ENCODE measurements at regions not wholly inside any gene's neighbourhood (a gene's known extent, or its start where the extent isn't known, plus 50 kb on each side); places are given as distances from the start of the nearest gene placed in this dataset.

GRCh38 chr4:189802884-189803283, 137.8 kb upstream of the FRG1 start:
- 80 to 84% methylated on average over 5 of the region's 5 CpGs for WGBS, 2 donors
- no peak overlapping the region for H3K27ac ChIP-seq
- no peaks in the 10 kb centered on the region for H3K27me3 ChIP-seq
- H3K9me3 ChIP-seq: no peaks in the 10 kb centered on the region
- no peaks in the 10 kb centered on the region for H3K4me1 ChIP-seq
- intact Hi-C loops (cut with DNase I): no loop called here
- DNase-seq: no peak
- no peaks in the 10 kb centered on the region for H3K36me3 ChIP-seq
- no peak for TF ChIP-seq POLR2A (IDR thresholded peaks at IDR 0.05)
- TF ChIP-seq, protein P1, sequence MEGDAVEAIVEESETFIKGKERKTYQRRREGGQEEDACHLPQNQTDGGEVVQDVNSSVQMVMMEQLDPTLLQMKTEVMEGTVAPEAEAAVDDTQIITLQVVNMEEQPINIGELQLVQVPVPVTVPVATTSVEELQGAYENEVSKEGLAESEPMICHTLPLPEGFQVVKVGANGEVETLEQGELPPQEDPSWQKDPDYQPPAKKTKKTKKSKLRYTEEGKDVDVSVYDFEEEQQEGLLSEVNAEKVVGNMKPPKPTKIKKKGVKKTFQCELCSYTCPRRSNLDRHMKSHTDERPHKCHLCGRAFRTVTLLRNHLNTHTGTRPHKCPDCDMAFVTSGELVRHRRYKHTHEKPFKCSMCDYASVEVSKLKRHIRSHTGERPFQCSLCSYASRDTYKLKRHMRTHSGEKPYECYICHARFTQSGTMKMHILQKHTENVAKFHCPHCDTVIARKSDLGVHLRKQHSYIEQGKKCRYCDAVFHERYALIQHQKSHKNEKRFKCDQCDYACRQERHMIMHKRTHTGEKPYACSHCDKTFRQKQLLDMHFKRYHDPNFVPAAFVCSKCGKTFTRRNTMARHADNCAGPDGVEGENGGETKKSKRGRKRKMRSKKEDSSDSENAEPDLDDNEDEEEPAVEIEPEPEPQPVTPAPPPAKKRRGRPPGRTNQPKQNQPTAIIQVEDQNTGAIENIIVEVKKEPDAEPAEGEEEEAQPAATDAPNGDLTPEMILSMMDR (IDR thresholded peaks at IDR 0.05): no peak
- no peak overlapping the region for H3K4me3 ChIP-seq (replicated peaks in 1 of 3)

DNA sequence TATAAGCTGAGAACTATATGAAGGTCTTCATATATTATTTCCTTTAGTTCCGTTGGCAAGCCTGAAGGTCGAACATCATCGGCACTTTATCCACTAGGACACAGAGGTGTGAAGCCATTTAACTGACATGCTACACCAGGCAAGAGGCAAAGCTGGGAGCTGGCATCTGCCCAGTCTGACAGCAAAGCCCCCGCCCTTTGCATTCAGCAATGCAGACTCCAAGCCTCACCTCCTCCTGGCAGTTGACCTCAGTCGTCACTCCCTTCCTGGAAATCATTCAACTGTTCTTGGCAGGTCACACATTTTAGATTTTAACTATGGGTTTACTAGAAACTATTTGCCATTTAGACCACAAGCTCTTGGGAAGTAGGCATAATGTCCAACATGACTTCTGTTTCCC, 135.8 kb upstream of the FRG1 start:
- Histone ChIP-seq H3K4me3 (replicated peaks in 1 of 3) (no peak overlapping the region), H3K9me3 (no peaks in the 10 kb centered on the region), H3K36me3 (no peaks in the 10 kb centered on the region), H3K27ac (no peak overlapping the region), H3K27me3 (no peaks in the 10 kb centered on the region), H3K4me1 (no peaks in the 10 kb centered on the region)
- DNase-seq: peak; percentile 28 to 47
- WGBS, 2 donors: 55 to 56% methylated on average over 5 of the region's 5 CpGs
- TF ChIP-seq, protein P1 (IDR thresholded peaks at IDR 0.05): no peak
- TF ChIP-seq POLR2A (IDR thresholded peaks at IDR 0.05): no peak
- intact Hi-C loops (cut with DNase I): no loop called here

GRCh38 chr4:189806506-189806905, 134.2 kb upstream of the FRG1 start:
- no peak for DNase-seq
- Histone ChIP-seq H3K36me3 (no peaks in the 10 kb centered on the region), H3K27me3 (no peaks in the 10 kb centered on the region), H3K4me3 (replicated peaks in 1 of 3) (no peak overlapping the region), H3K27ac (no peak overlapping the region), H3K4me1 (no peaks in the 10 kb centered on the region), H3K9me3 (no peaks in the 10 kb centered on the region)
- 76 to 81% methylated on average over 6 of the region's 6 CpGs for WGBS, 2 donors
- TF ChIP-seq, protein P1 (IDR thresholded peaks at IDR 0.05): no peak
- no peak for TF ChIP-seq POLR2A (IDR thresholded peaks at IDR 0.05)
- intact Hi-C loops (cut with DNase I): no loop called here

- no peak overlapping the region for H3K4me3 ChIP-seq (replicated peaks in 1 of 3)
- no peak for DNase-seq
- 85 to 94% methylated on average over 10 to 33 of the region's 35 CpGs for WGBS, 2 donors
- H3K4me1 ChIP-seq: no peaks in the 10 kb centered on the region
- no peaks in the 10 kb centered on the region for H3K27me3 ChIP-seq
- no peaks in the 10 kb centered on the region for H3K9me3 ChIP-seq
- intact Hi-C loops (cut with DNase I): no loop called here
- H3K36me3 ChIP-seq: no peaks in the 10 kb centered on the region
- no peak overlapping the region for H3K27ac ChIP-seq
- no peak for TF ChIP-seq POLR2A (IDR thresholded peaks at IDR 0.05)
- TF ChIP-seq, protein P1 (IDR thresholded peaks at IDR 0.05): no peak
These were observed 133.6 kb upstream of the FRG1 start for GRCh38 chr4:189807031-189807430.

- no peak overlapping the region for H3K4me3 ChIP-seq (replicated peaks in 1 of 3)
- no peak for TF ChIP-seq POLR2A (IDR thresholded peaks at IDR 0.05)
- TF ChIP-seq, protein P1 (IDR thresholded peaks at IDR 0.05): no peak
- H3K27ac ChIP-seq: no peak overlapping the region
- H3K27me3 ChIP-seq: no peaks in the 10 kb centered on the region
- H3K36me3 ChIP-seq: no peaks in the 10 kb centered on the region
- intact Hi-C loops (cut with DNase I): no loop called here
- H3K9me3 ChIP-seq: no peaks in the 10 kb centered on the region
- whole genome bisulfite sequencing, 2 donors: 94 to 98% methylated on average over 5 of the region's 5 CpGs
- no peaks in the 10 kb centered on the region for H3K4me1 ChIP-seq
- DNase-seq: no peak
These were observed 131.4 kb upstream of the FRG1 start for GRCh38 chr4:189809241-189809735.

Data from thyroid gland (tissue), 4 donors.